Parathyroid adenoma (tissue), 2 donors: ENCODE measurements at regions not wholly inside any gene's neighbourhood (a gene's known extent, or its start where the extent isn't known, plus 50 kb on each side); places are given as distances from the start of the nearest gene placed in this dataset.

Experiments
- H2AFZ ChIP-seq: fragments of 300-600 bp; sonication (generic); one replicate; pipeline ENCODE4 v1.7.0; 2017; ENCODE audit warnings: antibody characterized with exemption, mild to moderate bottlenecking
- H3K27ac ChIP-seq: fragments of 300-600 bp; sonication (generic); one replicate; pipeline ENCODE4 v1.7.0; 2017
- H3K27me3 ChIP-seq: fragments of 300-600 bp; sonication (generic); one replicate; pipeline ENCODE4 v1.7.0; 2017; ENCODE audit warnings: low read length; ENCODE audit not compliant: control insufficient read depth, insufficient read depth
- H3K36me3 ChIP-seq: fragments of 300-600 bp; sonication (generic); one replicate; pipeline ENCODE4 v1.7.0; 2017; ENCODE audit warnings: low read length; ENCODE audit not compliant: control insufficient read depth, insufficient read depth
- H3K4me1 ChIP-seq: fragments of 300-600 bp; sonication (generic); one replicate; pipeline ENCODE4 v1.7.0; 2017; ENCODE audit warnings: control low read depth
- H3K4me2 ChIP-seq: fragments of 300-600 bp; sonication (generic); one replicate; pipeline ENCODE4 v1.7.0; 2017; ENCODE audit warnings: low read length
- H3K4me3 ChIP-seq: fragments of 300-600 bp; sonication (generic); one replicate; pipeline ENCODE4 v1.7.0; 2017; ENCODE audit warnings: low read depth, low read length
- H3K79me2 ChIP-seq: fragments of 300-600 bp; sonication (generic); one replicate; pipeline ENCODE4 v1.7.0; 2017; ENCODE audit warnings: control low read depth
- H3K9ac ChIP-seq: fragments of 300-600 bp; sonication (generic); one replicate; pipeline ENCODE4 v1.7.0; 2017; ENCODE audit warnings: mild to moderate bottlenecking
- H3K9me3 ChIP-seq: fragments of 300-600 bp; sonication (generic); one replicate; pipeline ENCODE4 v1.7.0; 2017; ENCODE audit warnings: low read length; ENCODE audit not compliant: control insufficient read depth
- CTCF ChIP-seq: fragments of 300-600 bp; sonication (generic); IDR thresholded peaks from one replicate; pipeline ENCODE4 v1.7.0; 2017; ENCODE audit warnings: antibody characterized with exemption, mild to moderate bottlenecking
- donor health status: primary hyperparathyroidism.

GRCh38 chr3:24963762-24964625 lies 464.1 kb upstream of the RARB start:
- H3K27me3 ChIP-seq = no peaks in the 10 kb centered on the region
- H3K79me2 ChIP-seq = no peaks in the 10 kb centered on the region
- H3K36me3 ChIP-seq = no peaks in the 10 kb centered on the region
- H3K9me3 ChIP-seq = no peaks in the 10 kb centered on the region
- no peak overlapping the region for H3K9ac ChIP-seq
- H3K4me1 ChIP-seq = no peaks in the 10 kb centered on the region
- H2AFZ ChIP-seq = no peak overlapping the region
- H3K4me2 ChIP-seq = no peak overlapping the region
- no peak overlapping the region for H3K4me3 ChIP-seq
- no peak overlapping the region for H3K27ac ChIP-seq
- peak; percentile 25 for TF ChIP-seq CTCF

GRCh38 chr3:24965706-24966385 lies 462.2 kb upstream of the RARB start:
- TF ChIP-seq CTCF = no peak
- Histone ChIP-seq H3K9ac (no peak overlapping the region), H3K27me3 (no peaks in the 10 kb centered on the region), H2AFZ (no peak overlapping the region), H3K4me3 (no peak overlapping the region), H3K4me1 (no peaks in the 10 kb centered on the region), H3K9me3 (no peaks in the 10 kb centered on the region), H3K36me3 (no peaks in the 10 kb centered on the region), H3K4me2 (no peak overlapping the region), H3K27ac (no peak overlapping the region), H3K79me2 (no peaks in the 10 kb centered on the region)

GRCh38 chr3:24968036-24968435 lies 460.0 kb upstream of the RARB start:
- no peak for TF ChIP-seq CTCF
- no peaks in the 10 kb centered on the region for H3K4me1 ChIP-seq
- no peaks in the 10 kb centered on the region for H3K79me2 ChIP-seq
- no peaks in the 10 kb centered on the region for H3K36me3 ChIP-seq
- H3K9me3 ChIP-seq = no peaks in the 10 kb centered on the region
- H3K4me2 ChIP-seq = no peak overlapping the region
- H3K27me3 ChIP-seq = no peaks in the 10 kb centered on the region
- H3K9ac ChIP-seq = no peak overlapping the region
- no peak overlapping the region for H2AFZ ChIP-seq
- no peak overlapping the region for H3K4me3 ChIP-seq
- H3K27ac ChIP-seq = no peak overlapping the region

GRCh38 chr3:24972491-24972890 lies 455.6 kb upstream of the RARB start:
- Histone ChIP-seq H3K9me3 (no peaks in the 10 kb centered on the region), H3K36me3 (no peaks in the 10 kb centered on the region), H3K4me2 (no peak overlapping the region), H3K27ac (no peak overlapping the region), H2AFZ (no peak overlapping the region), H3K4me1 (no peaks in the 10 kb centered on the region), H3K27me3 (no peaks in the 10 kb centered on the region), H3K79me2 (no peaks in the 10 kb centered on the region), H3K4me3 (no peak overlapping the region), H3K9ac (no peak overlapping the region)
- no peak for TF ChIP-seq CTCF
